GM21526 (cell line): ENCODE measurements at regions not wholly inside any gene's neighbourhood (a gene's known extent, or its start where the extent isn't known, plus 50 kb on each side); places are given as distances from the start of the nearest gene placed in this dataset.

Source experiments
- ATAC-seq: cut with Tn5 transposase; IDR thresholded peaks from one replicate; pipeline ENCODE4 v1.9.1; 2021; ENCODE audit warnings: moderate library complexity; ENCODE audit not compliant: unreplicated experiment, low FRiP score

DNA sequence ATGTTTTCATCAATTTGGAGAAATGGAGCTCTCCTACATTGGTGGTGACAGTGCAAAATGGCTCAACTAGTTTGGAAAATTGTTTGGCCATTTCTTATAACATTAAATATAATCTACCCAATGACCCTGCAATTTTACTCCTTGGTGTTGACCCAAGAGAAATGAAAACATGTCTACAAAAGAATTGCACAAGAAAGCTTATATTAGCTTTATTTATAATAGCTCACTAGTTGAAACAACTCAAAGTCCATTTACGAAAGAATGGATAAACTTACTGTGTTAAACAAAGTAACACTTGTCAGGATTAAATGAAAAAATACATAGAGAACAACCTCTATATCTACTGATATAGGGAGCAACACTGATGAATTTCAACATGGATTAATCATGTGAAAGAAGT, 539.9 kb downstream of the DNAJB9 start:
- no peak for ATAC-seq

DNA sequence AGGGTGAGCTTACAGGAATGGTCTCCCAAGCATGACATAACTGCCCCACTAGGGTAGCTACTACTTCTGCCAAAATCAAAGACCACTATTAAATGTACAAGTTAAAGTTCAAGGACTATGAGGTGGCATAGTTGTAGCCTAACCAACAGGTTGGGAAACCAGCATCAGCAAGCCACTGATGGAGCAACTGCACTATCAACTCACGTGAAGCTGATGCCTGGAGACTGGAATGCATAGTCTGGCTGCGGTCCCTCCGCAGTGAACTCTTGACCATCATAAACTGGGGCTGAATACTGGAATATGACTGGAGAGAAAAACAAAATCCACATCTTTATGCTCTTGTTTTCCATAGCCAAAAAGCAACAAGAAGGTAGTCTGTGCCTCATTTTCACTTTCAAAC, 541.4 kb downstream of the DNAJB9 start:
- no peak for ATAC-seq

DNA sequence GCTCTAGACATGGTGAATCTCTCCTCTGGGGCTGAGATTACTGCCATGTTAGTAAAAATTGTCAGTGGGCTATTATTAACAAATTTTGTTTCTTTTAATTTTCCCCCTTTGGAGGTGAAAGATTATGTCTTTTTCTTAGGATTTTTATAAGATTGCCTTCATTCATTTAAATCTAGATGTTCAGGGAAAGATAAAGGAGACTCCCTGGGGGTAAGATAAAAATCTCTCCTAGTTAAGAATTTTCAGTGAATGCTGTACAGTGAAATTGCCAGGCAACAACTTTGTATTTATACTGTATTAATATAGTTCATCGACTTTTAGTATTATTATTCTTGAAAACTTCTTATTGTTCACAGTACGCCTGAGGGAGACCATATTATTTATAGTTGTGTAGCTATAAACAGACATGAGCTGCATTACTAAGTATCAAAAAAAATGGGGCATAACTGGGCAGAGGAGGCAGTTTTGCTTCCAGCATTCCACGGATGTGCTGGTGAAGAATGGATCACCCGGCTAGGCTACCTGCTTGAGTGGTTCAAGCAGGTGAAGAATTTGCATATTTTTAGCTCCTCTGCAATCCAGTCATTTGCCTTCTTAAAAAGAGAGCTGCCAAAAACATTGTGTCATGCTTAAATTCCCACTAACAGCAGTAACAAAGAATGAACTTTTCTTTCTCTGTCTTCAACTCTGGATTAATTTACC, 552.1 kb downstream of the DNAJB9 start:
- ATAC-seq = no peak

DNA sequence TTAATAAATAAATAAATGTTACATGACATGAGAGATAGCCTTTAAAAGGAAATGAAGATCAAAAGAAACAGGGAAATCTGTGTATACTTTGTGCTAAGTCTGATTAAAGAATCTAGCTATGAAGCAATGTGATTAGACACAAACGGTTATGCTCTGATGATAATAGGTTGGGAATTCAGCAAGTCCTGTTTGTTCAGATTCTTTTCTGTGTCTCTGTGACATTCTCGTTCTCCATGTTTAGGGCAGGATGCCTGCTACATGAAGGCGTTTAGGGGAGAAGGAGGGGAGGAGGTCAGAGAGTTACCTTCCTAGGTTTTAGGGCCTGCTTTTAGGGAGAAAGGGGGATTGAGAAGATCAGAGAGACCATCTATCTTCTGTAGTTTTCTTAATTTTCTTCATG, 555.3 kb downstream of the DNAJB9 start:
- ATAC-seq = no peak

DNA sequence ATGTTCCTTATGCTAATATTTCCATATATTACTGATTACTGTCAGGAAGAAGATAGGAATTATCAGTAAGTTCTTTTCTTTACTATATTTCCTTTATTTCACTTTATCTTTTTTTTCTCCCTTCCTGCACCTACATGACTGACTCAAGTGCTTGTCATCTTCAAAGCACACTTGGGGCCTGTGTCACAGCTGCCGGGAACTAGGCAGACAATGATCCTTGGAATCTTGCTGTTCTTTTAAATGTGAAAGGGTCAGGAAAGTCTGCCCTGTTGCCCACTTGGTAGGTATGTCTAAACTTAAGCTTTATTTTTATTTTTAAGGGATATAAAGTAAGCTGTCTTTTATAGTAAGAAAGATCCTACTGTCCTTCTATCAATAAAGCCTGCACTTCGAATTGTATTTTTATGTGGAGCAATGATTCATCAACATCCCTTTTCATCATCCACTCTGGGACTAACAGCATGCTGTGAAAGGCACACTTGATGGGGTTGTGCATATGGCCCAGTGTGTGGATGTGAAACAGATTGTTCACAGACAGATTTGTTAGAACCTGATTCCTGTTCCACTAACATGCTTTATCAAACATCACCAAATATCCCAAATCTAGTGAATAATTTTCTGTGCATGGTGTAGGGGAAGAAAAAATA, 556.9 kb downstream of the DNAJB9 start:
- ATAC-seq = no peak

DNA sequence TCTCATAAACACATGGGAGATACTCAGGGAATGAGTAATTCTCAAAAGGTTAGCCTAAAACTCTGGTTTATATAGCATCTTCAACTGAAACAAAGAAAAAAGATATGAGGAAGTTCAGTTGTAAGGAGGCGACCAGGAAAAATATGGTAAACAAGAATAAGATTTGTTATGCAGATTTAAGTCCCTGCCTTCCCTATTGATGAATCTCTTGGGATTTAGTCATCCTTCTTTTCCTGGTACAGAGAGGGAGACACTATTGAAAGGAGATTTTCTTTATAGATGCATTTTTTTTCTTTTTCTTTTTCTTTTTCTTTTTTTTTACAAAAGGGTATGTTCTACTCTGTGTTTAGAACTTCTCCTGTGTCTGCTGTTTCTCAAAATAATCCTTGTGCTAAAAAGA, 557.5 kb downstream of the DNAJB9 start:
- ATAC-seq = no peak

GRCh38 chr7:109131141-109131540, 561.5 kb downstream of the DNAJB9 start:
- no peak for ATAC-seq

GRCh38 chr7:109136893-109137292, 567.2 kb downstream of the DNAJB9 start:
- ATAC-seq = no peak

- no peak for ATAC-seq
Measured at GRCh38 chr7:109154748-109155147, 585.1 kb downstream of the DNAJB9 start.

GRCh38 chr7:109158246-109158645, 588.6 kb downstream of the DNAJB9 start:
- ATAC-seq = no peak

- ATAC-seq = no peak
Measured at GRCh38 chr7:109176661-109177060, 607.0 kb downstream of the DNAJB9 start.

GRCh38 chr7:109178342-109178741, 608.7 kb downstream of the DNAJB9 start:
- ATAC-seq = no peak

- ATAC-seq = no peak
Measured at GRCh38 chr7:109179601-109180000, 609.9 kb downstream of the DNAJB9 start.

DNA sequence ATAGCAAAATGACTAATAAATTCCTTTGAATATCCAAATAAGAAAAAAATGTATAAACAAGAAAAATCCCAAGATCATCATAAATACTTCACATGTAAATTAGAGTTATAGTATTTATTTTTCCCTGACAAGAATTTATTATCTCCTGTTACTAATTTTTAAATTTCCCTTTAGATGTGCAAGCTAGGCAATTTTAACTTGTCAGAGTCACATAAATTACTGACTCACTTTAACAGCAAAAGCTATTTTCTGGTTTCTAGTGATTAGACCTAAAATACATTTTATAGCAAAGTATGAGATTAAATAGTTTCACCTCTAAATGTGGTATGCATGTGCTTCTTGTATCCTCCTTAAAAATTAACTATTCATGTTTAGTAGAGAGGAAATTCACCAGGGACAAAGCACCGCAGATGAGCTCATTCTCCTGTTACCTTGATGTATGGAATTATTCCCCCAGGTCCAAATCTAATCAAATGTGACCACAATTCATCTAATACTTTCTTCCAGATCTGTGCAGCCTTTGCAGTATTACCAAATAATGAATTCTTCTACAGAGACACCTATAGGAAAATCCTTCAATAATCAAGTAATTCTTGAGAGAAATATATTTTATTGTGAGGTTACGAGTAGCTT, 621.2 kb downstream of the DNAJB9 start:
- no peak for ATAC-seq

DNA sequence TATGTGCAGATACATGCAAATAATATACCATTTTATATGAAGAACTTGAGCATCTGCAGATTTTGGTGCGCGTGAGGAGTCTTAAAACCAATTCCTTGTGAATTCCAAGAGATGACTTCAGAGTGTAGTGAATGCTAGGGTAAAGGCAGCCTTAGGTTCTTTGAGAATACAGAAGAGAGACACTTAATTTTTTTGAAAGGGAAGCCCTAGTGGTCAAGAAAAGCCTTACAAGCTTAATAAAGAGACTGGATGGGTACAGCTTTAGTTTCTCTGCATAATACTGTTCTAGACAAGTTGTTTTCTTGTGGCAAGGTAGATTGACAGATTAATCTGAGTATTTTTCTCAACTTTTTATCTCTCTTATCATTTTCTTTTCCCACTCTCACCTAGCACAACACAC, 636.5 kb downstream of the DNAJB9 start:
- no peak for ATAC-seq

DNA sequence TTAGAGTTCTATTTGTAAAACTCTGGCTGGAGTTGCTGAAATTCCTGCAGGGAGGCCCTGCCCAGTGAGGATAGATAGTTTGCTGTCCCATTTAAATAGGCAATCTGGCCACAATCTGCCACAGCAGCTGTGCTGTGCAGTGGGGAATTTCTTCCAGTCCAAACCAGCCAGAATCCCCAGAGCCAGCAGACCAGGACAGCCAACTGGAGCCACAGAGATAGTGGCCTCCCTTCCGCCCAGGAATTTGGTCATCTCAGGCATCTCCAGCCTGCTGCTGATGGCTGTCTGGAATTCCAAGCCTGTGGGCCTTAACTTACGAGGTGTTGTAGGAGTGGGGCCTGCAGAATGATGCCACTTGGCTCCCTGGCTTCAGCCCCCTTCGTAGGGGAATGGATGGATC, 643.4 kb downstream of the DNAJB9 start:
- ATAC-seq = no peak

DNA sequence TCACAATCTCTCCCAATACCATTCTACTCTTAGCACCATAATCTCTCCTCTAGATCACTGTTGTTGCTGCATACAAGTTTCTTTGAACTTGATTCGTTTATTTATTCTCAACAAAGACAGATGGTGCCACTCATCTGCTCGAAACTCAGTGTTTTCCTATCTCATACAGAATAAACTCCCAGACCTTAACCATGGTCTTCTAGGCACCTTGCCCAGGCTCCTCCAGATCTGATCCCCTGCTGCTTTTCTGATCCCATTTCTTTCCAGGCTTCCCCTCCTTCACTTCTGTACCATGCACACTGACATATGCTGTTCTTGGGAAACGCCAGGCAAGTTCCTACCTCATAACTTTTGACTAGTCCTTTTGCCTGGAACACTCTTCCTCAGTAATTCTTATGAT, 645.7 kb downstream of the DNAJB9 start:
- no peak for ATAC-seq

- no peak for ATAC-seq
Measured at GRCh38 chr7:109224100-109224499, 654.4 kb downstream of the DNAJB9 start.

GRCh38 chr7:109226699-109227098, 657.0 kb downstream of the DNAJB9 start:
- no peak for ATAC-seq

DNA sequence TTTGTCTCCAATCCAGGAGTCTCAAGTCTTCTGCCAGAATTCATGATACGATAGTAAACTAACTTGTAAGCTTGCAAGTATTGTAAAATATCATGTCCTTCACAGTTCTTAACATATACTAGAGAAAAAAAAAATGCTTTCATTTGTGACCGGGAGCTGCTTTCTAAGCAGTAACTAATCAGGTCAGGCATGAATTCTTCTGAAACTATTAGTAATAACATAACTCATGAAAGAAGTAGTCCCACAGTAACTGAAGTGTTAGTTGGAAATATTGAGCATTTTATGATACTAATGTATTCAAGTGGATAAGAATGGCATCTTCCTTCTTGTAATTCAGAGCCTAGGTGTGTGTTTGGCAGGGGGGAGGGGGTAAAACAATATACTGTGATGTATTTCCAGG, 665.6 kb downstream of the DNAJB9 start:
- ATAC-seq = no peak

DNA sequence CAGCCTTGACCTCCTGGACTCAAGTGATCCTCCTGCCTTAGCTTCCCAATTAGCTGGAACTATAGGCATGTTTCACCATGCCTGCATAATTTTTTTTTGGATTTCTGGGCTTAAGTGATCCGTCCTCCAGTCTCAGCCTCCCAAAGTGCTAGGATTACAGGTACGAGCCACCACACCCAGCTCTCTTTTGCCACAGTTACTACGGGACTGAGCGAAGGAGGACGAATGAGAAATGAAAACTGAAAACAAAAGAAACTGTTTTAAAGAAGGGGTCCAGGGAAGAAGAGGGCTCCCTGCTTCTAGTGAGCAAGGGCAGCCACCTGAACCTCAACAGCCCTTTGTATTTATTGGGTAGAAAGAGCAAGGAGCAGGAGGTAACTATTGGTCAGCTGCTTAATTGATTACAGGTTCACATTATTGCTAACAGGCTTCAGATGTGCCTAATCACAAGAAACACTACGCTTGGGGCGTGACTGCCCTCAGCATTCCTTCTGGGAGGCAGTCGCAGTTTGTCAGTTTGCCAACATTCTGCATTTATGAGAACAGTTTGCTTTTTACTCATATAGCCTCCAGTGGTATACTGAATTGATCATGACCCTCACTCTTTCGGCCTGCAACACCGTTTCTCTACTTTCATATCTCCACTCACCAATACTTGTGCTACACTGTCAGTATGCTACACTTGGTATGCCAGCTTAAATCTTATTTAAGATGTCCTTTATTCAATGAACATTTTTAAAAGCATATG, 676.8 kb downstream of the DNAJB9 start:
- ATAC-seq = no peak
